ENCODE measurements at regions not wholly inside any gene's neighbourhood (a gene's known extent, or its start where the extent isn't known, plus 50 kb on each side); places are given as distances from the start of the nearest gene placed in this dataset.

DNA sequence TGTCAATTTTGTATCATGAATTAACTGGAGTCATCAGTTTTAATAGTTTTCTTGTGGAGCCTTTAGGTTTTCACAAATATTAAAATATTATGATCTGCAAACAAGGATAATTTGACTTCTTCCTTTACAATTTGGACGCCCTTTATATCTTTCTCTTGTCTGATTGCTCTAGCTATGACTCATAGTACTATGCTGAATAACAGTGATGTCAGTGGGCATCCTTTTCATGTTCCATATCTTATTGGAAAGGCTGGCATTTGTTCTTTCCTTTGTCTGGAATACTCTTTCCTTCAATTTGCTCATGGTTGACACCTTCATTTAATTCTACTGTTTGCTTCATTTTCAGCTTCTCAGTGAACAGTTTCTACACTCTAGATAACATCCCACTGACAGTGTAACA lies 1129.3 kb downstream of the SLITRK5 start:
- TF ChIP-seq, protein P1, sequence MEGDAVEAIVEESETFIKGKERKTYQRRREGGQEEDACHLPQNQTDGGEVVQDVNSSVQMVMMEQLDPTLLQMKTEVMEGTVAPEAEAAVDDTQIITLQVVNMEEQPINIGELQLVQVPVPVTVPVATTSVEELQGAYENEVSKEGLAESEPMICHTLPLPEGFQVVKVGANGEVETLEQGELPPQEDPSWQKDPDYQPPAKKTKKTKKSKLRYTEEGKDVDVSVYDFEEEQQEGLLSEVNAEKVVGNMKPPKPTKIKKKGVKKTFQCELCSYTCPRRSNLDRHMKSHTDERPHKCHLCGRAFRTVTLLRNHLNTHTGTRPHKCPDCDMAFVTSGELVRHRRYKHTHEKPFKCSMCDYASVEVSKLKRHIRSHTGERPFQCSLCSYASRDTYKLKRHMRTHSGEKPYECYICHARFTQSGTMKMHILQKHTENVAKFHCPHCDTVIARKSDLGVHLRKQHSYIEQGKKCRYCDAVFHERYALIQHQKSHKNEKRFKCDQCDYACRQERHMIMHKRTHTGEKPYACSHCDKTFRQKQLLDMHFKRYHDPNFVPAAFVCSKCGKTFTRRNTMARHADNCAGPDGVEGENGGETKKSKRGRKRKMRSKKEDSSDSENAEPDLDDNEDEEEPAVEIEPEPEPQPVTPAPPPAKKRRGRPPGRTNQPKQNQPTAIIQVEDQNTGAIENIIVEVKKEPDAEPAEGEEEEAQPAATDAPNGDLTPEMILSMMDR (conservative IDR thresholded peaks at IDR 0.05) = no peak
- TF ChIP-seq EZH2 (IDR thresholded peaks at IDR 0.05; ENCODE audit: low read depth) = no peak
